ENCODE measurements at regions not wholly inside any gene's neighbourhood (a gene's known extent, or its start where the extent isn't known, plus 50 kb on each side); places are given as distances from the start of the nearest gene placed in this dataset.
"Not testable (repeated sequence)": the region's sequence is repeated elsewhere in the genome, so short reads cannot be mapped to it uniquely, and the experiment has no call there.

DNA sequence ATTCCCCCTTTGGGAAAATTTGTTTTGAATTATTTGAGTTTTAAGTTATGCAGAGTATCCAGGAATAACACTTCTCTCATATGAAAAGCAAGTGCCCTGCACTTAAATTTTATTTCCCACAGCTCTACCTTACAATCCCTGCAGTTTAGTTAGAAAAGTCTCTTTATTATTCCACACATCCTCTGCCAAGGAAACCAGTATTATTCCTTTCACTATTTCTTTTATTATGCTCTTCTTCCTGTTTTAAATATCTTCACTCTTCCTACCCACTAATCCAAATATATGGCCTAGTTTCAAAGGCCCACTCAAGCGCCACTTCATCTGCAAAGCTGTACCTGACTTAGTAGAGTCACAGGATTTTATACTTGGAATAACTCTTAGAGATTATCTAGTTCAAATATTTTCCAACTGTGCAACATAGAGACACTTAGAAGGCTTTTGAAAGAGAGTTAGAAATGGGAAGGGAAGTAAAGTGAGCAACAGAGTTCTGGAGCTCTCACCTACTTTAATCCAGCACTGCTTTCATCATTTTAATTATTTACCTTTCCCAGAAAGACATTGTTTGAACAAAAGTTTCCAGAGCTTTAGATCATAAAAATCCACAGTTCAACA lies 97.2 kb upstream of the LYPLAL1 start:
- H3K4me3 ChIP-seq = no peak overlapping the region
- 92 to 100% (median 95%) methylated on average over 1 of the region's 1 CpG for WGBS, 3 donors
- no peak overlapping the region for H3K27ac ChIP-seq
- no peaks in the 10 kb centered on the region for H3K27me3 ChIP-seq
- no peaks in the 10 kb centered on the region for H3K9me3 ChIP-seq
- TF ChIP-seq, protein P1, sequence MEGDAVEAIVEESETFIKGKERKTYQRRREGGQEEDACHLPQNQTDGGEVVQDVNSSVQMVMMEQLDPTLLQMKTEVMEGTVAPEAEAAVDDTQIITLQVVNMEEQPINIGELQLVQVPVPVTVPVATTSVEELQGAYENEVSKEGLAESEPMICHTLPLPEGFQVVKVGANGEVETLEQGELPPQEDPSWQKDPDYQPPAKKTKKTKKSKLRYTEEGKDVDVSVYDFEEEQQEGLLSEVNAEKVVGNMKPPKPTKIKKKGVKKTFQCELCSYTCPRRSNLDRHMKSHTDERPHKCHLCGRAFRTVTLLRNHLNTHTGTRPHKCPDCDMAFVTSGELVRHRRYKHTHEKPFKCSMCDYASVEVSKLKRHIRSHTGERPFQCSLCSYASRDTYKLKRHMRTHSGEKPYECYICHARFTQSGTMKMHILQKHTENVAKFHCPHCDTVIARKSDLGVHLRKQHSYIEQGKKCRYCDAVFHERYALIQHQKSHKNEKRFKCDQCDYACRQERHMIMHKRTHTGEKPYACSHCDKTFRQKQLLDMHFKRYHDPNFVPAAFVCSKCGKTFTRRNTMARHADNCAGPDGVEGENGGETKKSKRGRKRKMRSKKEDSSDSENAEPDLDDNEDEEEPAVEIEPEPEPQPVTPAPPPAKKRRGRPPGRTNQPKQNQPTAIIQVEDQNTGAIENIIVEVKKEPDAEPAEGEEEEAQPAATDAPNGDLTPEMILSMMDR (IDR thresholded peaks at IDR 0.05) = no peak
- TF ChIP-seq POLR2A (IDR thresholded peaks at IDR 0.05) = no peak
- TF ChIP-seq EP300 (IDR thresholded peaks at IDR 0.05) = no peak
- no peaks in the 10 kb centered on the region for H3K36me3 ChIP-seq
- intact Hi-C loops (cut with DNase I) = no loop called here
- DNase-seq = no peak
- no peaks in the 10 kb centered on the region for H3K4me1 ChIP-seq (ENCODE audit: insufficient read depth)

- intact Hi-C loops (cut with DNase I); H3K27ac ChIP-seq: not testable (repeated sequence)
- 96 to 98% (median 97%) methylated on average over 3 of the region's 3 CpGs for WGBS, 3 donors
Observed at GRCh38 chr1:219077767-219078166, 95.9 kb upstream of the LYPLAL1 start.

GRCh38 chr1:219081943-219082925 lies 91.4 kb upstream of the LYPLAL1 start:
- H3K4me3 ChIP-seq = no peak overlapping the region
- intact Hi-C loops (cut with DNase I) = no loop called here
- no peaks in the 10 kb centered on the region for H3K4me1 ChIP-seq (ENCODE audit: insufficient read depth)
- no peaks in the 10 kb centered on the region for H3K27me3 ChIP-seq
- no peak overlapping the region for H3K27ac ChIP-seq
- no peaks in the 10 kb centered on the region for H3K36me3 ChIP-seq
- no peaks in the 10 kb centered on the region for H3K9me3 ChIP-seq
- no peak for DNase-seq
- TF ChIP-seq, protein P1 (IDR thresholded peaks at IDR 0.05) = no peak
- TF ChIP-seq EP300 (IDR thresholded peaks at IDR 0.05) (no peak), POLR2A (IDR thresholded peaks at IDR 0.05) (no peak)
- 91 to 95% (median 93%) methylated on average over 7 of the region's 7 CpGs for WGBS, 3 donors

More at GRCh38 chr1:219077767-219078166, 95.9 kb upstream of the LYPLAL1 start:
- not testable (repeated sequence) for H3K4me1 ChIP-seq (ENCODE audit: insufficient read depth); H3K9me3 ChIP-seq; H3K36me3 ChIP-seq; H3K27me3 ChIP-seq; DNase-seq; H3K4me3 ChIP-seq

DNA sequence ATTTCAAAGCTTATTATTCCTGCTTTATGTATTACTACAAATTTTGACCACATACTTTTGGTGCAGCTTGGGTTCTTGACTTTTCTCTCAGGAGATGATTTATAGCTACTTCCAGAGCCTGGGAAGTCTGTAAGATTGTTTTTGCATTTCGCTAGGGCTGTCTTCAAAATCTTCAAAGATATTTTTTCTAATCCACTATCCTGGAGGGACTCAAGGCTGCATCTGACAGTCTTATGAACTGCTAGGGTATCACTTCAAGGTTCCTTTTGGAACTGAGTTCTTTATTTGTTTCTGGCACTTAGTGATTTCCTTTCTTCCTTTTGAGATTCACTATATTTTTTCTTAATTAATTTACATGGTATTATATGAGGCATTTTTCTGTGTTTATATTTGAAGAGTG lies 90.0 kb upstream of the LYPLAL1 start:
- no peaks in the 10 kb centered on the region for H3K4me1 ChIP-seq (ENCODE audit: insufficient read depth)
- H3K27ac ChIP-seq = no peak overlapping the region
- no peaks in the 10 kb centered on the region for H3K27me3 ChIP-seq
- no peaks in the 10 kb centered on the region for H3K36me3 ChIP-seq
- 33 to 53% (median 50%) methylated on average over 1 of the region's 1 CpG for WGBS, 3 donors
- intact Hi-C loops (cut with DNase I) = no loop called here
- no peaks in the 10 kb centered on the region for H3K9me3 ChIP-seq
- no peak for DNase-seq
- TF ChIP-seq EP300 (IDR thresholded peaks at IDR 0.05) = no peak
- TF ChIP-seq POLR2A (IDR thresholded peaks at IDR 0.05) = no peak
- TF ChIP-seq, protein P1 (IDR thresholded peaks at IDR 0.05) = no peak
- H3K4me3 ChIP-seq = no peak overlapping the region

- H3K4me3 ChIP-seq = no peak overlapping the region
- no peaks in the 10 kb centered on the region for H3K4me1 ChIP-seq (ENCODE audit: insufficient read depth)
- no peak overlapping the region for H3K27ac ChIP-seq
- intact Hi-C loops (cut with DNase I) = no loop called here
- DNase-seq = no peak
- H3K9me3 ChIP-seq = no peaks in the 10 kb centered on the region
- no peaks in the 10 kb centered on the region for H3K27me3 ChIP-seq
- TF ChIP-seq, protein P1 (IDR thresholded peaks at IDR 0.05) = no peak
- no peak for TF ChIP-seq EP300 (IDR thresholded peaks at IDR 0.05)
- no peak for TF ChIP-seq POLR2A (IDR thresholded peaks at IDR 0.05)
- H3K36me3 ChIP-seq = no peaks in the 10 kb centered on the region
- WGBS, 3 donors = 56 to 82% (median 57%) methylated on average over 3 of the region's 3 CpGs
Observed at GRCh38 chr1:219085082-219085481, 88.6 kb upstream of the LYPLAL1 start.

All from ovary (tissue), 7 donors.